Calu3 (cell line): ENCODE measurements at regions not wholly inside any gene's neighbourhood (a gene's known extent, or its start where the extent isn't known, plus 50 kb on each side); places are given as distances from the start of the nearest gene placed in this dataset.

ENCODE experiments used
- BruUV-seq: library from RNA; stranded (reverse); fragments of 400-500 nt; replicated peaks from 2 replicates; lab custom pipeline; 2021; lab: Mats Ljungman, UMichigan
- CTCF ChIA-PET: fragments of 300-600 bp; sonication (Branson Sonifier 250); formaldehyde crosslinking; loops from one replicate; lab custom pipeline; 2022; ENCODE audit warnings: antibody characterized with exemption; lab: Charles Lee
- DNase-seq: peaks from one replicate; pipeline ENCODE4 v3.0.0; 2022
- H3K27ac Mint-ChIP-seq: one replicate; pipeline ENCODE4 v1.8.0; 2022; ENCODE audit warnings: mixed read lengths; ENCODE audit not compliant: unreplicated experiment
- H3K27me3 Mint-ChIP-seq: one replicate; pipeline ENCODE4 v1.8.0; 2022; ENCODE audit warnings: mixed read lengths; ENCODE audit not compliant: unreplicated experiment
- H3K36me3 Mint-ChIP-seq: one replicate; pipeline ENCODE4 v1.8.0; 2022; ENCODE audit warnings: mild to moderate bottlenecking, moderate library complexity, mixed read lengths; ENCODE audit not compliant: insufficient read depth, unreplicated experiment
- H3K4me1 Mint-ChIP-seq: one replicate; pipeline ENCODE4 v1.8.0; 2022; ENCODE audit warnings: mild to moderate bottlenecking, low read depth, mixed read lengths; ENCODE audit not compliant: unreplicated experiment
- H3K4me3 Mint-ChIP-seq: one replicate; pipeline ENCODE4 v1.8.0; 2022; ENCODE audit warnings: mild to moderate bottlenecking, low read depth, moderate library complexity, mixed read lengths; ENCODE audit not compliant: unreplicated experiment
- H3K9me3 Mint-ChIP-seq: one replicate; pipeline ENCODE4 v1.8.0; 2022; ENCODE audit warnings: low read depth, mixed read lengths; ENCODE audit not compliant: unreplicated experiment
- intact Hi-C: fragments of 100-400 bp; cut with micrococcal nuclease; formaldehyde crosslinking; loops from one replicate; pipeline ENCODE4 v1.10.0; 2022; ENCODE audit not compliant: unreplicated experiment
- TF ChIP-seq, protein P1 (sequence below): fragments of 200-600 bp; IDR thresholded peaks from one replicate; pipeline ENCODE4 v1.8.0; 2022; ENCODE audit warnings: antibody characterized with exemption; ENCODE audit not compliant: unreplicated experiment

DNA sequence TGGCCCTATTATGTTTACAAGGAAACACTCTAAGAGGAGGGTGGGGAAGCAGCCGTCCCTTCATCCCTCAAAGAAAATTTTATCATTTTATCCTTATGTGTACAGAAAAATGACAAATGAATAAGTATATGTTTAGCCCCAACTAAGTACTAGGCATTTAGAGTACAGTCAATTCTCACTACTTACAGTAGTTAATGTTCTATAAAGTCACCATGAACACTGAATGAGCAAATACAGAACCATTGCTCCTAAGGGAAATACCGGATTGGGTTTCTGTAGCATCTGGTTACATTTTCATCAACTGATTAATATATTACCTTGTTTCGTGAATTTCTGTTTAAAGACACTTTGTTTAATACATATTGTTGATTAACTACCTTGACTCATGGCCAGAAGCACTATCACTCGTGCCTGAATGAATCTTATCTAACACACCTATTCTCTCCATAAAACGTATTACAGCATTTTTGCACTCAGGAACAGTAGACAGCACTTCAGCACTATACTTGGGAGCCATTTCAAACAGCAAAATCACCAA, 109.3 kb downstream of the ASB9 start:
- peak overlapping the region; percentile 33 for H3K4me3 Mint-ChIP-seq
- H3K9me3 Mint-ChIP-seq, result no peaks in the 10 kb centered on the region
- no peaks in the 10 kb centered on the region for H3K27me3 Mint-ChIP-seq
- peaks cover 8% of the 10 kb centered on the region for H3K36me3 Mint-ChIP-seq
- no TSS peak for BruUV-seq
- intact Hi-C loops, result no loop called here
- CTCF ChIA-PET, result no interaction called here
- no peak for DNase-seq
- TF ChIP-seq, protein P1, sequence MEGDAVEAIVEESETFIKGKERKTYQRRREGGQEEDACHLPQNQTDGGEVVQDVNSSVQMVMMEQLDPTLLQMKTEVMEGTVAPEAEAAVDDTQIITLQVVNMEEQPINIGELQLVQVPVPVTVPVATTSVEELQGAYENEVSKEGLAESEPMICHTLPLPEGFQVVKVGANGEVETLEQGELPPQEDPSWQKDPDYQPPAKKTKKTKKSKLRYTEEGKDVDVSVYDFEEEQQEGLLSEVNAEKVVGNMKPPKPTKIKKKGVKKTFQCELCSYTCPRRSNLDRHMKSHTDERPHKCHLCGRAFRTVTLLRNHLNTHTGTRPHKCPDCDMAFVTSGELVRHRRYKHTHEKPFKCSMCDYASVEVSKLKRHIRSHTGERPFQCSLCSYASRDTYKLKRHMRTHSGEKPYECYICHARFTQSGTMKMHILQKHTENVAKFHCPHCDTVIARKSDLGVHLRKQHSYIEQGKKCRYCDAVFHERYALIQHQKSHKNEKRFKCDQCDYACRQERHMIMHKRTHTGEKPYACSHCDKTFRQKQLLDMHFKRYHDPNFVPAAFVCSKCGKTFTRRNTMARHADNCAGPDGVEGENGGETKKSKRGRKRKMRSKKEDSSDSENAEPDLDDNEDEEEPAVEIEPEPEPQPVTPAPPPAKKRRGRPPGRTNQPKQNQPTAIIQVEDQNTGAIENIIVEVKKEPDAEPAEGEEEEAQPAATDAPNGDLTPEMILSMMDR, result no peak
- H3K27ac Mint-ChIP-seq, result peak overlapping the region; percentile 85
- peaks cover 16% of the 10 kb centered on the region for H3K4me1 Mint-ChIP-seq

DNA sequence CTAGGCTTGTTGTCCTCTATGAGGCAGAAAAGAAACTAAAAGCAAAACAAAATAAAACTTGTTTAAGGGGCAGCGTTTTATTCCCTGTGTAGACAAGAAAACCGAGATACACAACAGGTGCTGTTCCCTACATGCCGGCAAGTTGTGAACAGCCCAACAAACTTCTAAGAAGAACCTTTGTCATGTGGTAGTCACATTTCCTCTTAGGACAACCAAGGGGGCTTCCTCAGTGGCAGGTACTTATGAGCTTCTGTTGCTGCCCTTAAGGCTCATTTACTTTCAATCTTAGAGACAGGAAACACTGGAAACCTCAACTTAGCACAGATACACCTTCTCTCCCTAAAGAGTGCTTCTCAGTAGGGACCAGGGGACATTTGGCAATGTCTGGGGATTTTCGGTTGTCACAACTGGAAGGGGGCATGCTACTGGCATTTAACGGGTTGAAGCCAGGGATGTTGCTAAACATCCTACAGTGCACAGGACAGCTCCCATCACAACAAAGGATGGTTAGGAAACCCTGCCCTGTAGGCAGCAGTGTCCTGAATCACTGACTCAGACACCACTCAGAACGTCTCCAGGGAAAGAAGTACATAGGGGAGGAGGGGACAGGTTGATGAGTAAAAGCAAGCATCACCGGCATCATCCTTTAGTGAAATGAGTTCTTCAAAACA, 111.0 kb downstream of the ASB9 start:
- Mint-ChIP-seq H3K27ac (no peak overlapping the region), H3K4me1 (peaks cover 25% of the 10 kb centered on the region), H3K9me3 (peaks cover 2% of the 10 kb centered on the region), H3K36me3 (peaks cover 8% of the 10 kb centered on the region), H3K4me3 (no peak overlapping the region), H3K27me3 (no peaks in the 10 kb centered on the region)
- intact Hi-C loops, result no loop called here
- no TSS peak for BruUV-seq
- CTCF ChIA-PET, result no interaction called here
- TF ChIP-seq, protein P1, result no peak
- no peak for DNase-seq

DNA sequence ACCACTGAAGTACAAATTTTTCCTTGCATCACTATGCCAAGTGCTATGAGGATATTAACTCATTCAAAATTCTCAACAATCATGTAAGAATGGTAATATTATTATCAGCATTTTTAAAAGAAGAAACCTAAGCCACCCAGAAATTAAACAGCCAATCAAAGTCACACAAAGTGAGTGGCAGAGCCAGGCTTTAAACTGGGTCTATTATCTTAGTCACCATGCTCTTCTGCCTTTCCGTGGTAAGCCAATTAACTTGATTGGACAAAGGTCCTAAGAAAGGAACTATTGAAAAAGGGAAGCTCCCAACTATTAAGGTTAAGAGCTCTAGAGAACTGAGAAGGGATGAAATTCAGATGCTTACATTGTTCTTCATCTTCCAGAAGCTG, 111.5 kb downstream of the ASB9 start:
- peaks cover 8% of the 10 kb centered on the region for H3K36me3 Mint-ChIP-seq
- BruUV-seq, result no TSS peak
- H3K9me3 Mint-ChIP-seq, result peaks cover 2% of the 10 kb centered on the region
- peaks cover 26% of the 10 kb centered on the region for H3K4me1 Mint-ChIP-seq
- DNase-seq, result no peak
- TF ChIP-seq, protein P1, result no peak
- H3K27ac Mint-ChIP-seq, result no peak overlapping the region
- H3K27me3 Mint-ChIP-seq, result no peaks in the 10 kb centered on the region
- CTCF ChIA-PET, result no interaction called here
- intact Hi-C loops, result no loop called here
- no peak overlapping the region for H3K4me3 Mint-ChIP-seq

DNA sequence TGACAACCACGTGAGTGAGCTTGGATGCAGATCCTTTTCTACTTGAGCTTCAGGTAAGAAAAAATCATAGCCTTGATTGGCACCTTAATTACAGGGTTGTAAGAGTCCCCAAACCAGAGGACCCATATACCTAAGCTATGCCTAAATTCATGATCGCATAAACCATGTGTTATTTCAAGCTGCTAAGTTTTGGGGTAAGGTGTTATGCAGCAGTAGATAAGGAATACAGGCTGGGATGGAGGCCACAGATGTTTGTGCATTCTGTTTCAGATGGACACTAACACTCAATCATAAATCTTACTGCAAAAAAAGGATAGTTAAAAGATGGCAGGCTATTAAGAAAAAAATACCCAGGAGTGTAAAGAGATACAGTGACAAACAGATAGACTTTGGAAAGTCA, 112.3 kb downstream of the ASB9 start:
- Mint-ChIP-seq H3K9me3 (peaks cover 2% of the 10 kb centered on the region), H3K36me3 (peaks cover 8% of the 10 kb centered on the region), H3K4me1 (peaks cover 26% of the 10 kb centered on the region), H3K27me3 (no peaks in the 10 kb centered on the region), H3K27ac (no peak overlapping the region), H3K4me3 (no peak overlapping the region)
- DNase-seq, result no peak
- TF ChIP-seq, protein P1, result no peak
- CTCF ChIA-PET, result no interaction called here
- intact Hi-C loops, result no loop called here
- no TSS peak for BruUV-seq
